Peyer's patch (tissue), 4 donors: ENCODE measurements at regions not wholly inside any gene's neighbourhood (a gene's known extent, or its start where the extent isn't known, plus 50 kb on each side); places are given as distances from the start of the nearest gene placed in this dataset.

Experiments
- DNase-seq, 3 donors: peaks; one replicate each; pipeline ENCODE4 v3.0.0-alpha.2; 2017 to 2019
- H3K27ac ChIP-seq, 4 donors: fragments of 200-600 bp; sonication (generic); one replicate each; pipeline ENCODE4 v1.5.1; 2016 to 2019
- H3K27me3 ChIP-seq, 2 donors: fragments of 200-600 bp; sonication (generic); one replicate each; pipeline ENCODE4 v1.5.1; 2019
- H3K36me3 ChIP-seq, 3 donors: fragments of 200-600 bp; sonication (generic); one replicate each; pipeline ENCODE4 v1.5.1; 2016 to 2019
- H3K4me1 ChIP-seq, 4 donors: fragments of 200-600 bp; sonication (generic); one replicate each; pipeline ENCODE4 v1.5.1; 2016 to 2019
- H3K4me3 ChIP-seq, 4 donors: fragments of 200-600 bp; sonication (generic); 1 replicate in 3 of 4; 2 replicates in 1 of 4; pipeline ENCODE4 v1.5.1; 2016 to 2019; ENCODE audit warnings: mild to moderate bottlenecking in 1 of 4
- H3K9me3 ChIP-seq, 4 donors: fragments of 200-600 bp; sonication (generic); one replicate each; pipeline ENCODE4 v1.5.1; 2016 to 2019; ENCODE audit warnings: mild to moderate bottlenecking in 1 of 4
- CTCF ChIP-seq, 6 experiments: fragments of 450-650 bp in 4 of 6; fragments of 200-600 bp in 2 of 6; sonication (generic) in 1 of 6; IDR thresholded peaks; one replicate each; pipeline ENCODE4 v1.5.1; 2017 to 2019; ENCODE audit warnings: antibody characterized with exemption in 6 of 6, mild to moderate bottlenecking in 3 of 6, moderate library complexity in 1 of 6
- POLR2A ChIP-seq, 2 donors: fragments of 450-650 bp; IDR thresholded peaks; one replicate each; pipeline ENCODE4 v1.5.1; 2017; ENCODE audit warnings: antibody characterized with exemption in 2 of 2, mild to moderate bottlenecking in 2 of 2, moderate library complexity in 2 of 2

- Histone ChIP-seq H3K36me3 (no peaks in the 10 kb centered on the region), H3K9me3 (no peaks in the 10 kb centered on the region), H3K27me3 (no peaks in the 10 kb centered on the region), H3K27ac (no peak overlapping the region), H3K4me3 (no peak overlapping the region), H3K4me1 (no peaks in the 10 kb centered on the region)
- TF ChIP-seq CTCF (IDR thresholded peaks at IDR 0.05), result no peak
- TF ChIP-seq POLR2A (IDR thresholded peaks at IDR 0.05), result no peak
- no peak for DNase-seq
Measured at GRCh38 chr4:181579486-181579885, 663.7 kb upstream of the TENM3 start.

GRCh38 chr4:181581983-181582382, 661.2 kb upstream of the TENM3 start:
- Histone ChIP-seq H3K27ac (no peak overlapping the region), H3K36me3 (no peaks in the 10 kb centered on the region), H3K27me3 (no peaks in the 10 kb centered on the region), H3K4me3 (no peak overlapping the region), H3K4me1 (no peaks in the 10 kb centered on the region), H3K9me3 (no peaks in the 10 kb centered on the region)
- TF ChIP-seq CTCF (IDR thresholded peaks at IDR 0.05) (no peak), POLR2A (IDR thresholded peaks at IDR 0.05) (no peak)
- DNase-seq, result no peak

- TF ChIP-seq POLR2A (IDR thresholded peaks at IDR 0.05) (no peak), CTCF (IDR thresholded peaks at IDR 0.05) (no peak)
- Histone ChIP-seq H3K36me3 (no peaks in the 10 kb centered on the region), H3K27me3 (no peaks in the 10 kb centered on the region), H3K27ac (no peak overlapping the region), H3K9me3 (no peaks in the 10 kb centered on the region), H3K4me1 (no peaks in the 10 kb centered on the region), H3K4me3 (no peak overlapping the region)
- no peak for DNase-seq
Measured at GRCh38 chr4:181582595-181582994, 660.6 kb upstream of the TENM3 start.

GRCh38 chr4:181588733-181589302, 654.4 kb upstream of the TENM3 start:
- Histone ChIP-seq H3K27me3 (no peaks in the 10 kb centered on the region), H3K27ac (no peak overlapping the region), H3K36me3 (no peaks in the 10 kb centered on the region), H3K9me3 (no peaks in the 10 kb centered on the region), H3K4me3 (no peak overlapping the region), H3K4me1 (no peaks in the 10 kb centered on the region)
- no peak for DNase-seq
- no peak for TF ChIP-seq CTCF (IDR thresholded peaks at IDR 0.05)
- no peak for TF ChIP-seq POLR2A (IDR thresholded peaks at IDR 0.05)

GRCh38 chr4:181592221-181592745, 650.9 kb upstream of the TENM3 start:
- Histone ChIP-seq H3K27me3 (no peaks in the 10 kb centered on the region), H3K9me3 (no peaks in the 10 kb centered on the region)
- DNase-seq, result no peak

More at GRCh38 chr4:181592221-181592745, 650.9 kb upstream of the TENM3 start:
- no peaks in the 10 kb centered on the region for H3K4me1 ChIP-seq
- no peaks in the 10 kb centered on the region for H3K36me3 ChIP-seq
- no peak overlapping the region for H3K27ac ChIP-seq
- TF ChIP-seq POLR2A (IDR thresholded peaks at IDR 0.05), result no peak
- TF ChIP-seq CTCF (IDR thresholded peaks at IDR 0.05), result no peak
- H3K4me3 ChIP-seq, result no peak overlapping the region
